Mesothelial cell of epicardium (in vitro differentiated cells): ENCODE measurements at regions not wholly inside any gene's neighbourhood (a gene's known extent, or its start where the extent isn't known, plus 50 kb on each side); places are given as distances from the start of the nearest gene placed in this dataset.

ENCODE experiments used
- DNase-seq, 2 experiments: peaks; one replicate each; pipeline ENCODE4 v3.0.0; 2021; ENCODE audit warnings: low spot score in 2 of 2; ENCODE audit not compliant: unreplicated experiment in 2 of 2
- H3K27ac Mint-ChIP-seq: 2 replicates; pipeline ENCODE4 v1.8.0; 2021; ENCODE audit warnings: mixed read lengths
- H3K27me3 Mint-ChIP-seq: 2 replicates; pipeline ENCODE4 v1.8.0; 2021; ENCODE audit warnings: low read depth, mixed read lengths
- H3K36me3 Mint-ChIP-seq: 2 replicates; pipeline ENCODE4 v1.8.0; 2021; ENCODE audit warnings: mixed read lengths
- H3K4me1 Mint-ChIP-seq: 2 replicates; pipeline ENCODE4 v1.8.0; 2021; ENCODE audit warnings: mixed read lengths
- H3K4me3 Mint-ChIP-seq: 2 replicates; pipeline ENCODE4 v1.8.0; 2021; ENCODE audit warnings: mild to moderate bottlenecking, moderate library complexity, mixed read lengths
- H3K9me3 Mint-ChIP-seq: 2 replicates; pipeline ENCODE4 v1.8.0; 2021; ENCODE audit warnings: mixed read lengths
- CTCF ChIP-seq: fragments of 200-600 bp; sonication (generic); IDR thresholded peaks from one replicate; pipeline ENCODE4 v1.5.0; 2021; ENCODE audit warnings: antibody characterized with exemption; ENCODE audit not compliant: unreplicated experiment

GRCh38 chr6:111978532-111979149 lies 75.3 kb upstream of the CCN6 start:
- Mint-ChIP-seq H3K27ac (no peak overlapping the region), H3K36me3 (no peaks in the 10 kb centered on the region), H3K4me1 (peaks cover 49% of the 10 kb centered on the region), H3K27me3 (no peaks in the 10 kb centered on the region), H3K9me3 (no peaks in the 10 kb centered on the region), H3K4me3 (no peak overlapping the region)
- DNase-seq = no peak
- TF ChIP-seq CTCF = no peak

DNA sequence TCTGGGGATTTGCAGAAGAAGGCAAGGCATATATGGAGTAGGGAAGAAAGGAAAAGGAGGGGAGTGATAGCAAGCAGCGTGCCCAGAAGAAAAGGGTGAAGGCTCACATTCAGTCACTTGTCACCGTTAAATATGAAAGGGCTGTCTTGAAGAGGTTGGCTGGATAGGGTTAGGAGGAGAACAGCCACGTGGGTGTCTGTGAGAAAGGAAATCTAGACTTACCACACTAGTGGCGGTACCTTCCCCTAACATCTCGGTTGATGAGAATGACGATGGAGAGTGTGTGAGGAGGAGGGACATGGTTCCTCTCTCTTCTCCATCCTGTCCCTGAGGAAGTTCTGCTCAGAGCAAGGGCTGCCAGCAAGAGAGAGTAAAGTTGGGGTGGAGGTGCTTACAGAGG lies 74.3 kb upstream of the CCN6 start:
- Mint-ChIP-seq H3K4me1 (peaks cover 45% of the 10 kb centered on the region), H3K36me3 (no peaks in the 10 kb centered on the region), H3K4me3 (no peak overlapping the region), H3K27me3 (no peaks in the 10 kb centered on the region), H3K27ac (no peak overlapping the region), H3K9me3 (no peaks in the 10 kb centered on the region)
- no peak for TF ChIP-seq CTCF
- no peak for DNase-seq

GRCh38 chr6:111980143-111980542 lies 73.8 kb upstream of the CCN6 start:
- peaks cover 48% of the 10 kb centered on the region for H3K4me1 Mint-ChIP-seq
- no peak overlapping the region for H3K4me3 Mint-ChIP-seq
- H3K36me3 Mint-ChIP-seq = no peaks in the 10 kb centered on the region
- TF ChIP-seq CTCF = no peak
- no peak overlapping the region for H3K27ac Mint-ChIP-seq
- DNase-seq = no peak
- H3K27me3 Mint-ChIP-seq = no peaks in the 10 kb centered on the region
- no peaks in the 10 kb centered on the region for H3K9me3 Mint-ChIP-seq

DNA sequence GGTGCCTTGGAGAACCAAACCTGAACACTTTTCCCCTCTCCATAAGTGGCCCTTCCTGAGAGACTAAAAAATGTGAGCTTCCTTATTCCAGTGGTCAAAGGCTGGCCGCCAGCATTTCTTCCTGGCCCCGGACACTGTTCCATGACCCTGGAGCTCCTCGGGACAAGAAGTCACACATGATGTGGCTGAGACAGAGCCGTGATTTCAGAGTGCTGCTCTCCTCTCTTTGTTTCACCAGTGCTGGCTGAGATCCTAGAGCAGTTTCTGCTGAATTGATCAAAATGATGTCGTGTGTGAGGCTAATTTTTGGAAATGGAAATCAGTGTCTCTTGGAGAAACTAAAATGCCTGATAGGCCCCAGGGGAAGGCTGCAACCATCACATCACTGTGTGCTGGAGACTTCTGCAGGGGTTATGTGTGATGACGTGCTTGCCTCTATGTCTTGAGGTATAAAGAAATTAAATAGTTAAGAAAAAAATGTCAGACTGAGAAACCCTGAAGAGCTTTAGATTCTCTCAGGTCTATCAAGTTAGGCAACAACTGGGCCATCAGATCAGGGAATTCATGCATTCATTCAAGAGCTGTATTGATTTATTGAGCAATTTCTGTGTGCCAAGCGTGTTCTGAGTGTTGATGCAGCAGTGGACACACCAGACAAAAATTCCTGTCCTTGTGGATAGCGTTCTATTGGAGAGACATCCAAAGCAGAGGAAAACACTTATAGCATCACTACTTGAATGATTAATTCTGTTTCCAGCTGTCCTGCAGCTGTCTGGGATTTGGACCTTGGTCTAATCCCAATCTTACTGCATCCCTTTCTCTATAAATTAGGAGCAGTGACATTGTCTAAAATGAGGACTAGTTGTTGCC lies 72.7 kb upstream of the CCN6 start:
- Mint-ChIP-seq H3K4me3 (no peak overlapping the region), H3K36me3 (no peaks in the 10 kb centered on the region), H3K4me1 (peaks cover 52% of the 10 kb centered on the region), H3K27ac (peak overlapping the region; percentile 30), H3K27me3 (no peaks in the 10 kb centered on the region), H3K9me3 (no peaks in the 10 kb centered on the region)
- TF ChIP-seq CTCF = no peak
- no peak for DNase-seq

GRCh38 chr6:111982681-111983080 lies 71.2 kb upstream of the CCN6 start:
- H3K27ac Mint-ChIP-seq = peak overlapping the region; percentile 12
- no peaks in the 10 kb centered on the region for H3K27me3 Mint-ChIP-seq
- H3K4me3 Mint-ChIP-seq = no peak overlapping the region
- no peaks in the 10 kb centered on the region for H3K36me3 Mint-ChIP-seq
- TF ChIP-seq CTCF = no peak
- DNase-seq = no peak
- peaks cover 57% of the 10 kb centered on the region for H3K4me1 Mint-ChIP-seq
- H3K9me3 Mint-ChIP-seq = no peaks in the 10 kb centered on the region
